SK-N-SH (cell line): ENCODE measurements at regions not wholly inside any gene's neighbourhood (a gene's known extent, or its start where the extent isn't known, plus 50 kb on each side); places are given as distances from the start of the nearest gene placed in this dataset.

ENCODE experiments used
- CTCF ChIA-PET: fragments of 300-600, 350-600 bp; formaldehyde crosslinking; extraction: SDS; loops from one replicate; lab custom pipeline; 2021; lab: Yijun Ruan, JAX
- POLR2A ChIA-PET: fragments of 350-600 bp; sonication (Branson Sonifier 250); formaldehyde crosslinking; extraction: SDS; loops from one replicate; lab custom pipeline; 2020; ENCODE audit warnings: antibody characterized with exemption, inconsistent platforms; lab: Yijun Ruan, JAX
- DNase-seq: peaks from one replicate; pipeline ENCODE4 v3.0.0; 2012
- H2AFZ ChIP-seq: fragments of 200-600 bp; sonication (generic); 2 replicates; pipeline ENCODE4 v1.8.1; 2016; ENCODE audit warnings: antibody characterized with exemption, mild to moderate bottlenecking, low read depth
- H3F3A ChIP-seq: fragments of 200-600 bp; sonication (generic); replicated peaks from 2 replicates; pipeline ENCODE3; 2016; ENCODE audit warnings: antibody characterized with exemption, mild to moderate bottlenecking; ENCODE audit not compliant: insufficient read depth
- H3K27ac ChIP-seq, 2 experiments: fragments of 200-500 bp in 1 of 2; fragments of 200-600 bp in 1 of 2; sonication (Bioruptor generic) in 1 of 2; sonication (generic), shearing (Covaris generic) in 1 of 2; 2 replicates each; pipeline versions ENCODE4 v1.5.1 to v1.6.1; 2014 to 2016; ENCODE audit warnings: low read depth in 2 of 2, inconsistent platforms in 1 of 2, low read length in 1 of 2, mild to moderate bottlenecking in 1 of 2, mixed read lengths in 1 of 2
- H3K27me3 ChIP-seq: fragments of 200-600 bp; sonication (generic), shearing (Covaris generic); 2 replicates; pipeline ENCODE4 v1.6.1; 2016; ENCODE audit warnings: mixed run types; ENCODE audit not compliant: insufficient read depth
- H3K36me3 ChIP-seq, 2 experiments: fragments of 200-500 bp in 1 of 2; fragments of 200-600 bp in 1 of 2; sonication (Bioruptor generic) in 1 of 2; sonication (generic) in 1 of 2; replicated peaks in 1 of 2; 2 replicates each; pipeline versions ENCODE3 to v1.5.1; 2014 to 2016; ENCODE audit warnings: low read length in 1 of 2, mild to moderate bottlenecking in 1 of 2; ENCODE audit not compliant: insufficient read depth in 2 of 2, control insufficient read depth in 1 of 2
- H3K4me1 ChIP-seq, 2 experiments: fragments of 200-500 bp in 1 of 2; fragments of 200-600 bp in 1 of 2; sonication (Bioruptor generic) in 1 of 2; sonication (generic), shearing (Covaris generic) in 1 of 2; 2 replicates each; pipeline versions ENCODE4 v1.5.1 to v1.6.1; 2014 to 2016; ENCODE audit warnings: low read depth in 1 of 2, low read length in 1 of 2, mixed run types in 1 of 2; ENCODE audit not compliant: insufficient read depth in 2 of 2, control insufficient read depth in 1 of 2
- H3K4me2 ChIP-seq: fragments of 200-600 bp; sonication (generic), shearing (Covaris generic); 2 replicates; pipeline ENCODE4 v1.6.1; 2017; ENCODE audit warnings: mixed run types
- H3K4me3 ChIP-seq, 2 experiments: fragments of 200-500 bp in 1 of 2; fragments of 200-600 bp in 1 of 2; sonication (Bioruptor generic) in 1 of 2; sonication (generic), shearing (Covaris generic) in 1 of 2; 2 replicates each; pipeline versions ENCODE4 v1.5.1 to v1.8.1; 2014 to 2016; ENCODE audit warnings: low read depth in 2 of 2, inconsistent platforms in 1 of 2, low read length in 1 of 2, mild to moderate bottlenecking in 1 of 2, mixed read lengths in 1 of 2, moderate library complexity in 1 of 2
- H3K79me2 ChIP-seq: fragments of 200-600 bp; sonication (generic); 2 replicates; pipeline ENCODE4 v1.8.1; 2017; ENCODE audit warnings: mild to moderate bottlenecking; ENCODE audit not compliant: insufficient read depth
- H3K9ac ChIP-seq: fragments of 200-600 bp; sonication (generic); 2 replicates; pipeline ENCODE4 v1.6.1; 2017; ENCODE audit warnings: mixed run types
- H3K9me2 ChIP-seq: fragments of 200-600 bp; sonication (generic); 2 replicates; pipeline ENCODE4 v1.6.1; 2017; ENCODE audit warnings: mixed run types
- H3K9me3 ChIP-seq: fragments of 200-600 bp; sonication (generic); 2 replicates; pipeline ENCODE4 v1.6.1; 2017; ENCODE audit warnings: mixed run types, mild to moderate bottlenecking, moderate library complexity
- H4K20me1 ChIP-seq: fragments of 200-600 bp; sonication (generic); 2 replicates; pipeline ENCODE4 v1.6.1; 2017; ENCODE audit warnings: mild to moderate bottlenecking, mixed run types; ENCODE audit not compliant: insufficient read depth
- ELF1 ChIP-seq: IDR thresholded peaks from 2 replicates; pipeline ENCODE4 v1.4.0; 2012
- FOXJ3 ChIP-seq: sonication (generic); formaldehyde crosslinking; IDR thresholded peaks from 2 replicates; pipeline ENCODE4 v1.5.1; 2020; ENCODE audit warnings: mild to moderate bottlenecking, missing genetic modification reagents
- GABPA ChIP-seq: IDR thresholded peaks from 2 replicates; pipeline ENCODE4 v1.4.0; 2012; ENCODE audit warnings: low read depth, mild to moderate bottlenecking
- JUND ChIP-seq: IDR thresholded peaks from 2 replicates; pipeline ENCODE4 v1.4.0; 2012
- MAX ChIP-seq: IDR thresholded peaks from 2 replicates; pipeline ENCODE4 v1.4.0; 2012; ENCODE audit warnings: low read depth
- MEF2A ChIP-seq: IDR thresholded peaks from 2 replicates; pipeline ENCODE4 v1.4.0; 2012; ENCODE audit warnings: low read depth, borderline replicate concordance
- NFIC ChIP-seq: IDR thresholded peaks from 2 replicates; pipeline ENCODE4 v1.4.0; 2012; ENCODE audit warnings: borderline replicate concordance
- PBX3 ChIP-seq: IDR thresholded peaks from 2 replicates; pipeline ENCODE4; 2012
- POLR2AphosphoS5 ChIP-seq: IDR thresholded peaks from 2 replicates; pipeline ENCODE4 v1.6.1; 2012; ENCODE audit warnings: low read depth, low read length
- RAD21 ChIP-seq: IDR thresholded peaks from 2 replicates; pipeline ENCODE4 v1.6.1; 2012; ENCODE audit warnings: mild to moderate bottlenecking, low read length
- RXRA ChIP-seq: IDR thresholded peaks from 2 replicates; pipeline ENCODE4 v1.4.0; 2012; ENCODE audit warnings: low read depth, mild to moderate bottlenecking, borderline replicate concordance
- TCF12 ChIP-seq: IDR thresholded peaks from 2 replicates; pipeline ENCODE4 v1.4.0; 2012
- TEAD4 ChIP-seq: IDR thresholded peaks from 2 replicates; pipeline ENCODE4 v1.4.0; 2012; ENCODE audit warnings: mild to moderate bottlenecking, borderline replicate concordance; ENCODE audit not compliant: insufficient read depth
- USF1 ChIP-seq: IDR thresholded peaks from 2 replicates; pipeline ENCODE4 v1.4.0; 2012; ENCODE audit warnings: low read depth, borderline replicate concordance
- USF2 ChIP-seq: fragments of 150-350 bp; IDR thresholded peaks from 2 replicates; pipeline ENCODE4 v1.6.1; 2017; ENCODE audit warnings: antibody characterized with exemption, low read length, low read depth, borderline replicate concordance
- YY1 ChIP-seq: IDR thresholded peaks from 2 replicates; pipeline ENCODE4 v1.4.0; 2012; ENCODE audit warnings: low read depth, mild to moderate bottlenecking
- WGBS: methylation state at CpG from one replicate; pipeline ENCODE4 v1.1.6; 2017; ENCODE audit warnings: low lambda C conversion rate; 5-methylcytosine and 5-hydroxymethylcytosine counted together

GRCh38 chr6:91705646-91706045 is 1118.8 kb upstream of the MAP3K7 start:
- Histone ChIP-seq H2AFZ (no peak overlapping the region), H4K20me1 (no peaks in the 10 kb centered on the region), H3K9me2 (no peaks in the 10 kb centered on the region), H3F3A (no peaks in the 10 kb centered on the region), H3K27me3 (no peaks in the 10 kb centered on the region), H3K4me3 (no peak overlapping the region), H3K79me2 (no peaks in the 10 kb centered on the region), H3K27ac (no peak overlapping the region), H3K9ac (no peak overlapping the region), H3K4me1 (no peaks in the 10 kb centered on the region), H3K9me3 (no peaks in the 10 kb centered on the region), H3K4me2 (no peak overlapping the region), H3K36me3 (no peaks in the 10 kb centered on the region)
- POLR2A ChIA-PET, result no interaction called here
- DNase-seq, result no peak
- CTCF ChIA-PET, result no interaction called here
- 2% methylated on average over 3 of the region's 3 CpGs for WGBS
- TF ChIP-seq TEAD4 (no peak), TCF12 (no peak), POLR2AphosphoS5 (no peak), FOXJ3 (CRISPR knock-in tag) (no peak), NFIC (no peak), USF1 (no peak), PBX3 (no peak), MEF2A (no peak), MAX (no peak), JUND (no peak)

GRCh38 chr6:91704531-91704930 is 1117.7 kb upstream of the MAP3K7 start:
- POLR2A ChIA-PET, result no interaction called here
- H2AFZ ChIP-seq, result no peak overlapping the region
- no peak overlapping the region for H3K27ac ChIP-seq

More at GRCh38 chr6:91704531-91704930, 1117.7 kb upstream of the MAP3K7 start:
- Histone ChIP-seq H3K36me3 (no peaks in the 10 kb centered on the region), H3K4me2 (no peak overlapping the region), H3K79me2 (no peaks in the 10 kb centered on the region), H3K9ac (no peak overlapping the region), H3K4me1 (no peaks in the 10 kb centered on the region), H4K20me1 (no peaks in the 10 kb centered on the region), H3K27me3 (no peaks in the 10 kb centered on the region), H3F3A (no peaks in the 10 kb centered on the region), H3K9me3 (no peaks in the 10 kb centered on the region), H3K4me3 (no peak overlapping the region), H3K9me2 (no peaks in the 10 kb centered on the region)
- TF ChIP-seq USF2, result no peak
- no peak for TF ChIP-seq TEAD4
- TF ChIP-seq RXRA, result no peak
- no peak for TF ChIP-seq NFIC
- TF ChIP-seq RAD21, result no peak
- no peak for TF ChIP-seq YY1
- no peak for TF ChIP-seq GABPA
- no peak for TF ChIP-seq FOXJ3 (CRISPR knock-in tag)
- no peak for TF ChIP-seq USF1
- TF ChIP-seq PBX3, result no peak
- TF ChIP-seq ELF1, result no peak
- CTCF ChIA-PET, result no interaction called here
- WGBS, result 18% methylated on average over 2 of the region's 2 CpGs
- DNase-seq, result no peak
